ENCODE measurements at regions not wholly inside any gene's neighbourhood (a gene's known extent, or its start where the extent isn't known, plus 50 kb on each side); places are given as distances from the start of the nearest gene placed in this dataset.

- Histone ChIP-seq H3K4me3 (ENCODE audit: low read depth, low read length) (no peak overlapping the region), H3K27me3 (ENCODE audit: control insufficient read depth, insufficient read depth, low read length) (no peaks in the 10 kb centered on the region), H3K36me3 (ENCODE audit: control insufficient read depth, insufficient read depth, low read length) (no peaks in the 10 kb centered on the region)
- no peak for TF ChIP-seq CTCF (IDR thresholded peaks at IDR 0.05; ENCODE audit: insufficient read depth, low read depth, low read length)
- CTCF ChIA-PET: interaction anchor here (0.9 to 1.6 kb wide), 4 partner anchors 17 to 373 kb away, joined by 3 to 10 read pairs (median 6); no protein-coding TSS in a partner anchor
- DNase-seq (ENCODE audit: low read depth): no peak
- POLR2A ChIA-PET: no interaction called here
Observed at GRCh38 chr3:102183186-102183585, 251.6 kb upstream of the ZPLD1 start.

GRCh38 chr3:102183623-102184022, 251.2 kb upstream of the ZPLD1 start:
- TF ChIP-seq CTCF (IDR thresholded peaks at IDR 0.05; ENCODE audit: insufficient read depth, low read depth, low read length): no peak
- ChIA-PET CTCF (interaction anchor here (0.9 to 1.6 kb wide), 3 partner anchors 17 to 373 kb away, joined by 4 to 10 read pairs (median 8); no protein-coding TSS in a partner anchor), POLR2A (no interaction called here)
- Histone ChIP-seq H3K36me3 (ENCODE audit: control insufficient read depth, insufficient read depth, low read length) (no peaks in the 10 kb centered on the region), H3K4me3 (ENCODE audit: low read depth, low read length) (no peak overlapping the region), H3K27me3 (ENCODE audit: control insufficient read depth, insufficient read depth, low read length) (no peaks in the 10 kb centered on the region)
- no peak for DNase-seq (ENCODE audit: low read depth)

- no peak for DNase-seq (ENCODE audit: low read depth)
- H3K27me3 ChIP-seq (ENCODE audit: control insufficient read depth, insufficient read depth, low read length): no peaks in the 10 kb centered on the region
- no peak for TF ChIP-seq CTCF (IDR thresholded peaks at IDR 0.05; ENCODE audit: insufficient read depth, low read depth, low read length)
- POLR2A ChIA-PET: no interaction called here
- H3K36me3 ChIP-seq (ENCODE audit: control insufficient read depth, insufficient read depth, low read length): no peaks in the 10 kb centered on the region
- no peak overlapping the region for H3K4me3 ChIP-seq (ENCODE audit: low read depth, low read length)
- CTCF ChIA-PET: interaction anchor here (0.6 to 1.3 kb wide), 2 partner anchors 36 to 240 kb away, joined by 3 to 4 read pairs; no protein-coding TSS in a partner anchor
Observed at GRCh38 chr3:102189541-102189940, 245.3 kb upstream of the ZPLD1 start.

GRCh38 chr3:102189956-102190723, 244.7 kb upstream of the ZPLD1 start:
- no peak for TF ChIP-seq CTCF (IDR thresholded peaks at IDR 0.05; ENCODE audit: insufficient read depth, low read depth, low read length)
- H3K4me3 ChIP-seq (ENCODE audit: low read depth, low read length): no peak overlapping the region
- DNase-seq (ENCODE audit: low read depth): no peak
- H3K27me3 ChIP-seq (ENCODE audit: control insufficient read depth, insufficient read depth, low read length): no peaks in the 10 kb centered on the region
- POLR2A ChIA-PET: no interaction called here
- CTCF ChIA-PET: interaction anchor here (0.6 to 1.3 kb wide), 2 partner anchors 35 to 241 kb away, joined by 3 to 4 read pairs; no protein-coding TSS in a partner anchor
- no peaks in the 10 kb centered on the region for H3K36me3 ChIP-seq (ENCODE audit: control insufficient read depth, insufficient read depth, low read length)

- CTCF ChIA-PET: interaction anchor here (1.5 kb wide), 1 partner anchor 11 kb away, joined by 3 read pairs; no protein-coding TSS in a partner anchor
- no peak overlapping the region for H3K4me3 ChIP-seq (ENCODE audit: low read depth, low read length)
- TF ChIP-seq CTCF (IDR thresholded peaks at IDR 0.05; ENCODE audit: insufficient read depth, low read depth, low read length): no peak
- POLR2A ChIA-PET: no interaction called here
- no peaks in the 10 kb centered on the region for H3K36me3 ChIP-seq (ENCODE audit: control insufficient read depth, insufficient read depth, low read length)
- H3K27me3 ChIP-seq (ENCODE audit: control insufficient read depth, insufficient read depth, low read length): no peaks in the 10 kb centered on the region
- DNase-seq (ENCODE audit: low read depth): no peak
Observed at GRCh38 chr3:102192575-102192974, 242.2 kb upstream of the ZPLD1 start.

Measured in BJ (cell line).